ENCODE measurements at regions not wholly inside any gene's neighbourhood (a gene's known extent, or its start where the extent isn't known, plus 50 kb on each side); places are given as distances from the start of the nearest gene placed in this dataset.

GRCh38 chr19:31709476-31709875 lies 360.2 kb upstream of the TSHZ3 start:
- DNase-seq = no peak

DNA sequence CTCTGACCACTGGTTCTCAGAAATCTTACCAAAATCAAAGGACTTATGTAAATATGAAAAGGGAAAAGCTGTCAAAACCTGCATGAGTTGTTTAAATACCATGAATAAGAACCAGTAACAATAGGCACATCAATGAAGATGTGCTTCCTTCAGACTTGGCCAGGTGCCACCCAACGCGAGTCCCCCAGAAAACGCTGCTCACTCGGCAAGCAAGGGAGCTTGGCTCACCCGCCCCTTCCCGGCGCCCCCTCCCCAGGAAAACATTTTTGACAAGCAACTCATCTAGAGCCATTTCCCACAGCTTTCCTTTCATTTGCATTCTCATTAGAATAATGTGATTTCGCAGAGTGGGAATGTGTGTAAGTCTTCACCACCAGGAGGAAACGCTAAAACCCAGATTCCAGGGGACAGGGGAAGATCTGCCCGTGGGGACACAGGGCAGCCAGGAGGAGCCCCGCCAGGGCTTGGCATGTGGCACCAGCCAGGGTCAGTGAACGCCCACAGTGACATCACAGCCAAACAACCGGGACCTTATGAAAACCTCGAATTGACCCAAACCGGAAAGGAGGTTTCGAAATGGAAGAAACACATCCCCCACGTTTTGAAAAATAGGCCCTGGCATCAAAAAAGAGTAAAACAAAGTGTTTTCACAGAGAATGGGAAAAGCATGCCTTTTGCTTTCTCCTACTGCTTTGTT lies 366.2 kb upstream of the TSHZ3 start:
- no peak for DNase-seq

DNA sequence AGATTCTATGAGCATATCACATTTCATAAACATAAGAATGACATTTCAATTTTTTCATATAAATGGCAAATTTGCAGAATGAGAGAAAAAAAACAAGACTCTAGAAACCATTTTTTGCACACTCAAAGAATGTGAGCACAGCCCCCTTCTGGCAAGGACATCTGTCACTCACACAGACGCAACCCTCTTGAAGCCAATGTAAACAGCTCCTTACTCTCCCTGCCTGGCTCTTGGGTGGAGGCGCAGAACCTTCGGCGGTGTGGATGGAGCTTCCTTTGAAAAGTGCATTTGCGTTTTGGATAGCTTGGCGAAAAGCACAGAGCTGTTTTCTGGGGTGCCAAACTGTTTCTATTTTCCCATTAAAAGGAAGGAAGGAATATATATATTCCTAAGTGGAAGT lies 367.6 kb upstream of the TSHZ3 start:
- no peak for DNase-seq

DNA sequence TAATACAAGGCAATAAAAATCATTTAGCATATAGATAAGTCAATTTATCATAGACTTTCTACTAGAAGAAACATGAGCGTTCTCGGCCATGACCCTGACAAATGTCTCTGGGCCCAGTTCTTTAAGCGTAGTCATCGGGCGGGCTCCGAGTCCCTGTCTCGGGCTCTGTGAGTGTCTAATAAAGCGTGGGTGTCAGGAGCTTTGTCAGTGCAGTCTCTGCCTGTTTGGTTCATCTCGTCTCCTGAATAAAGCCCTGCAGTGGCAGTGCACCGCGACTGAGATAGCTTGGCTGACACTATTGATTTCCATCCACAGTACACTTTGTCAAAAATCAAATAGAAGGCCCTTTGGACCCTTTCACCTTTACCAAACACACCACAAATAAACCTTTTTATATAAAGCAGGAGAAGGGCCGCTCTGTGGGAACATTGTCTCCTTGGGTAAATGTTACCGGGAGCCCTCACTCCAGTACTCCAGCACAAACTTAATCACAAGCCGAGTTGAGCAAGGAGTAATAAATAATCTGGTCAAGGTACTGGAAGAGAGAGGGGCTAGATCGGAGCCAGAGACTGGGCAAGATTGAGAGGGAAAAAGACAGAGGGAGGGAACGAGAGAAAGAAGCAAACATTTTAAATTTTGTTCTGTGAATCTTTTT lies 368.2 kb upstream of the TSHZ3 start:
- no peak for DNase-seq

DNA sequence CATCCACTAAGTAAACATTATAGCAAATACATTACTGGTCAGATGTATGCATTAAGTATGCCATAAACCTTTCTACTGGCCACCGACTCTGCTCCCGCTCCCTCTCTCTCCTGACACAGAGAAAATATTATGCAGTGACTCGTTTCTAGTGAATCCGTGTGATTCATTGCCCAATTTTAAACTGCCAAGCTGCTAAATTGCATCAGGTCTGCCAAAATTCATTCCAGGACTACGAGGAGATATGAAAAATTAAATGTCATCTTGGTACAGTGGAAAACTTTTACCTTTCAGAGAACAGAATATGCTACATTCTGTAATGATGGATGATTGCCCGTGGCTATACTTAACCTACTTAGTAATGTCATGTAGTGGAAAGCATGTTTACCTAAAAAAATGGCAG lies 368.8 kb upstream of the TSHZ3 start:
- no peak for DNase-seq

DNA sequence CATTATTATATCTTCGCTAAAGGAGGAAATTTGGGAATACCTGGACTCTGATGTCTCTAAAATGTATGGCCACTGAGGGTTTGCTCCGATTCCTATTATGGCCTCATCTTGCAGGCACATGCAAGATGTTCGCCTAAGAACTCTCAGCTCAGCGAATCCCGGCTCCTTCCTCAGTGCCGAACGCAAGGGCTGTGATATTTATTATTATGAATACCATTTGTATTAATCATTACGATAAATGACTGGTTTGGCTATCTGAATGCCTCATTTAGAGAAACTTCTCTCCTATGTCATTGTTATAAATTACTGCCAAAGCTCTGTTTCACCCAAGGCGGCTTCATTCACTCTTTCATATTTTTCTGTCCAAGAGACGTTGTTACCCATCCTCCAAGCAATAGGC lies 369.7 kb upstream of the TSHZ3 start:
- DNase-seq = no peak

GRCh38 chr19:31723101-31723500 lies 373.9 kb upstream of the TSHZ3 start:
- DNase-seq = no peak

- DNase-seq = no peak
Observed at GRCh38 chr19:31725051-31725450, 375.8 kb upstream of the TSHZ3 start.

GRCh38 chr19:31727536-31727935 lies 378.3 kb upstream of the TSHZ3 start:
- DNase-seq = no peak

GRCh38 chr19:31730270-31730669 lies 381.0 kb upstream of the TSHZ3 start:
- no peak for DNase-seq

DNA sequence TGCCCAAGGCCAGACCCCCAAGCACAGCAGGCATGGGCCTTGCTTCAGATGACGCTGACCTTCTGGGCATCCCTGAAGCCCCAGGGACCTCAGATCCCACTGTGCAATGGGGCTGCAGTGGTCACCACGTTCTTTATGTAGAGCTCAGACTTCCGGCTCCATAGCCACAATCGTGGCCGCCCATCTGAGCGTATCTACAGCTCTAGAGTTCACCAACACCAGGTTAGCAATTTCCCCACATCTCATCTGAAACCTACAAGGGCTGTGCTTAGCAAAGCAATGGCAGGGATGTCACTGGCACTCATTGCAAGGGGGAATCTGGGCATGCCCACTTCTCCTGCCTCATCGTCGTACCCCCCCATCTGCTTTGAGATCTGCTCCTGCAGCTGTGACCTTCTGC lies 384.4 kb upstream of the TSHZ3 start:
- no peak for DNase-seq

DNA sequence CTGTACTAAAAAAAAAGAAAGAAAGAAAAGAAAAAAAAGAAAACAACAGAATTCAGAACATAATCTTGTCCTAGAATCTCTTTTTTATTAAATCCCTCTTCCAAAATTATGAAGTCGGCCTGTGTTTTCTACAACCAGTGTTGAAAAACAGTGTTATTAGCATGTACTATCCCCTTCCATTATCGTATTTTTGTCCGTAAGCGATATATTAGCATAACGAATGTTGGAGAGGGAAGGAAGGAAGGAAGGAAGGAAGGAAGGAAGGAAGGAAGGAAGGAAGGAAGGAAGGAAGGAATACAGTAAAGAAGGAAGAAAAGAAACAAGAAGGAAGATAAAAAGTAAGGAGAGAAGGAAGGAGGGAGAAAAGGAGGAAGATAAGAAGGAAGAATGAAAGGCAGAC lies 393.0 kb upstream of the TSHZ3 start:
- DNase-seq = no peak

- no peak for DNase-seq
Observed at GRCh38 chr19:31745731-31746130, 396.5 kb upstream of the TSHZ3 start.

- no peak for DNase-seq
Observed at GRCh38 chr19:31749231-31749630, 400.0 kb upstream of the TSHZ3 start.

- DNase-seq = no peak
Observed at GRCh38 chr19:31759359-31759758, 410.1 kb upstream of the TSHZ3 start.

GRCh38 chr19:31761281-31761913 lies 412.2 kb upstream of the TSHZ3 start:
- DNase-seq = no peak

DNA sequence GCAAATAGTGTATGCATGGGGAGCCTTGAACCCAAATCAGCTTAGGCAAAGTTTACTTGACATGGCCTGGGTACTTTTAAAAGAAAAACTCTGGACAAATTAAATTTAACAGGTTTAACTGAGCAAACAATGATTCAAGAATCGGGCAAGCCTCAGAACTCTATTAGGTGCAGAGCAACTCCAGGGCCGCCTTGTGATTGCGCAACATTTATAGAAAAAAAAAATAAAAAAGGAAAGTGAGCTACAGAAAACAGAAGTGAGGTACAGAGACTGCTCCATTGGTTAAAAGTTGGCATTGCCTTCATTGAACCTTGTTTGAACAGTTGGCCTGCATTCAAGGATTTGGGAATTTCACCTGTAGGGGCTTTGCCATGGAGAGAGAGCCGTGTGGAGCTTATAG lies 421.0 kb upstream of the TSHZ3 start:
- DNase-seq = no peak

DNA sequence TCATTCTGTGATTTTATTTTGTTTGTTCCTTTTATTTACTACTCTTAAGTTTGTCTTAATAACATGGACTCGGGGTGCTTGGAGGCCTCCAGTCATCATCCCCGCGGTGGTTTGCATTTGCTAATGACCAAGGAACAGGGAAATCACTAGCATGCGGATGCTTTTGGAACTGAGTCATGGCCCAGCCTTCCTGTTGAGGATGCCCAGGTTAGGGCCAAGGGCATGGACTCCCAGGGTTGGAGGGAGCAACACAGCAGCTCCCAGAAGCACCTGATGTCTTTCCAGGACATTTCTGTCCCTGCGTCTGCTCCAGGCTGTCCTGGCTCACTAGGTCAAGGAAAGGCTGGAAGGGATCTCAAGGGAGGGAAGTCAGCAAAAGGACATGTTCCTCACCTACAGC lies 423.7 kb upstream of the TSHZ3 start:
- no peak for DNase-seq

DNA sequence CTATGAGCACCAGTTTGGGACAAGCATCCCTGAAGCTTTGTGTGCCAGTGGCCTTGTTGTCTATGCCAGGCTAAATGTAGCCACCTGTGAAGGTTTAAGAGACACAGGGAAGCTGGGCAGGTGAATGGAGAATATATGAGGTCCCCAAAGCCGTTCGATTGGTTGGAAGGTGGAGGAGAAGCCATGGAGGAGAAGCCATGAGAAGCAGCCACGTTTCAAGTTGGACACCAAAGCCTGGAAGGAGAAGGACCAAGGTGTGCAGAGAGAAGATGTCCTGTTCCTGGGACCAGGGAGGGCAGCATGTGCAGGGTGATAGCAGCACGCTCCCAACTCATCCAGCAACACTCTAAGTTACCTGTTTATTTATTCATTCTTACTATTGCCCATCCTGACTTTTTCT lies 432.3 kb upstream of the TSHZ3 start:
- no peak for DNase-seq

GRCh38 chr19:31783592-31783991 lies 434.4 kb upstream of the TSHZ3 start:
- peak; percentile 20 for DNase-seq

GRCh38 chr19:31784671-31785101 lies 435.4 kb upstream of the TSHZ3 start:
- no peak for DNase-seq

- no peak for DNase-seq
Observed at GRCh38 chr19:31801611-31802010, 452.4 kb upstream of the TSHZ3 start.

- no peak for DNase-seq
Observed at GRCh38 chr19:31803835-31804446, 454.7 kb upstream of the TSHZ3 start.
